GM21786 (cell line): ENCODE measurements at regions not wholly inside any gene's neighbourhood (a gene's known extent, or its start where the extent isn't known, plus 50 kb on each side); places are given as distances from the start of the nearest gene placed in this dataset.
"Not testable (repeated sequence)": the region's sequence is repeated elsewhere in the genome, so short reads cannot be mapped to it uniquely, and the experiment has no call there.

ENCODE experiments used
- ATAC-seq: cut with Tn5 transposase; IDR thresholded peaks from one replicate; pipeline ENCODE4 v1.9.1; 2021; ENCODE audit not compliant: unreplicated experiment

- no peak for ATAC-seq
These were observed 211.1 kb upstream of the STT3B start for GRCh38 chr3:31321620-31322019.

DNA sequence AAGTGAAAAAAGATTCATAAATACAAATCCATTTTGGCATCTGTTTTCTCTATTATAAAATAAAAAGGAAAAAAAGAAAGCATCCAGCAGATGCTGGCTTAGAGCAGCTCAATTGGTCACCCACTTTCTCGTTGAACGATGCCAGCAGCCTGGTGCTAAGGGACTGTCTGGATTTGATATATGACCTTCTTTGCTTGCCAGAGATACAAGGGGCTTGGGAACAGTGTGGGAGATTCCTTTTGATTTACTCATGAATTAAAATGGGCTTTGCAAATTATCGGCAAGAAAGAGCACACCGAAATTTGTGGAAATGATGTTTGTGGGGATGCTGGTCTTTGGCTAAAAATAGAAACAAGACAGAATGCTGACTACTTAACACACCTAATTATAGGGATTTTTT, 210.3 kb upstream of the STT3B start:
- ATAC-seq, result no peak

DNA sequence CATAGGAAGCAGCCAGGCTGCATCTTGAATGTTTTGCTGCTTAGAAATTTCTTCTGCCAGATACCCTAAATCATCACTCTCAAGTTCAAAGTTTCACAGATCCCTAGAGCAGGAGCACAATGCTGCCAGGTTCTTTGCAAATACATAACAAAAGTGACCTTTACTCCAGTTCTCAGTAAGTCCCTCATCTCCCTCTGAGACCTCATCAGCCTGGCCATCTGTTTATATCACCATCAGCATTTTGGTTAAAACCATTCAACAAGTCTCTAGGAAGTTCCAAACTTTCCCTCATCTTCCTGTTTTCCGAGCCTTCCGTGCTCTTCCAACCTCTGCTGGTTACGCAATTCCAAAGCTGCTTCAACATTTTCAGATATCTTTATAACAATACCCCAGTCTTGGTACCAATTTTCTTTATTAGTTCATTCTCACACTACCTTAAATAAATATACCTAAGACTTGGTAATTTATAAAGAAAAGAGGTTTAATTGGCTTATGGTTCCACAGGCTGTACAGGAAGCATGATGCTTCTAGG, 204.8 kb upstream of the STT3B start:
- not testable (repeated sequence) for ATAC-seq

GRCh38 chr3:31331278-31331677, 201.4 kb upstream of the STT3B start:
- no peak for ATAC-seq

GRCh38 chr3:31341130-31341529, 191.6 kb upstream of the STT3B start:
- no peak for ATAC-seq

- ATAC-seq, result no peak
These were observed 189.7 kb upstream of the STT3B start for GRCh38 chr3:31343075-31343474.

DNA sequence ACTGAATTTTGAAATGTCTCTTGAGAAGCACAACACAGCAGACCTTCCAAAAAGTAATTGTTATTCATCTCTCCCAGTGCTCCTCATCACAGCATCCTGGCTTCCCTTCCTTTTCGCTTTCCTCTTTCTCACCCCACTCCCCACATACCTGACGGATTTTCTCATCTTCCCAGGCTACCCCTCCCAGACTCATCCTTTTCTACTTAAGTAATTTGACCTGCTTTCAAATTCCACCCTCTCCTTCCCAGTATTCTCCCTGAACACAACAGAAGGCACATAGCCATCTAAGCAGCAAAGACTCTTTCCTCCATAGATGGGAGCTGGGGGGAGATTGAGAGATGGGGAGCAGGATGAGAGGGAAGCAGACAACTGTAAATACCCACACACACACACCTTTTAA, 187.1 kb upstream of the STT3B start:
- no peak for ATAC-seq

DNA sequence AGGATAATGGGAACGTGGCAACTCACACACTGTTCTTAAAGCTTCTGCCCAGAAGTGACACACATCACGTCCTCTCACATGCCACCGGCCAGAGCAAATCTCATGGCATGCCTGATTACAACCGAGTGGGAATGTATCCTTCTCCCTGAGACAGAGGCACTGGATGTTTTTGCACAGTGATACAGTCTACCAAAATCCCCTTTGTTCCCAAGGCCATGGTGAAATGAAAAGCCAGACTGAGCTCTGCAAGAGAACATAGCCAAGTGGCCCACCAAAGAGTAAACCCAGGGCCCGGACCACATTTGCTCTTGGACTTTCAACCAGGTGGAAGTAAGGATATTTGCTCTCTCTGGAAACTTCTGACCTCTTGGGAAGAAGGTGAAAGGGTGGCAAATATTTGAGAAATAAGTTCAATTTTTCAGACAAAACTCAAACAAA, 186.2 kb upstream of the STT3B start:
- no peak for ATAC-seq

GRCh38 chr3:31349001-31349748, 183.6 kb upstream of the STT3B start:
- no peak for ATAC-seq

GRCh38 chr3:31350307-31350706, 182.4 kb upstream of the STT3B start:
- no peak for ATAC-seq

GRCh38 chr3:31352331-31352730, 180.4 kb upstream of the STT3B start:
- ATAC-seq, result no peak

DNA sequence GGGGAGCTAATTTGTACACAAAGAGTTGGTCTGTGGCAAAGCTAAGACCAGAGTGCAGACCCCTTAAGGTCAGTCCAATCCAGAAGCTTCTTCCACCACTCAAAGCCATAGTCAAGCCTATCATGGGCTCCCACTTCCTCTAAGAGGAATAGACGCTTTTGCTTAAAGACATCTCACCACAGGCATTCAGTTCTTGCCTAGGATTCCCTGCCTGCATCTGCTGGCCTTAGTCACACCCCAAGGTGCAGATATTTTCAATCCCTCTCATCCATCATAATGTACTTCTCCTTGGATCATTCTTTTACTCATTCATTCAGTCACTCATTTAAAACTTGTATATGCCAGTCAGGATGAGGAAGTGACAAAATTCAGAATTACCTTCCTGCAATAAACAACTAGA, 179.6 kb upstream of the STT3B start:
- ATAC-seq, result no peak

- ATAC-seq, result no peak
These were observed 178.4 kb upstream of the STT3B start for GRCh38 chr3:31354373-31354772.

DNA sequence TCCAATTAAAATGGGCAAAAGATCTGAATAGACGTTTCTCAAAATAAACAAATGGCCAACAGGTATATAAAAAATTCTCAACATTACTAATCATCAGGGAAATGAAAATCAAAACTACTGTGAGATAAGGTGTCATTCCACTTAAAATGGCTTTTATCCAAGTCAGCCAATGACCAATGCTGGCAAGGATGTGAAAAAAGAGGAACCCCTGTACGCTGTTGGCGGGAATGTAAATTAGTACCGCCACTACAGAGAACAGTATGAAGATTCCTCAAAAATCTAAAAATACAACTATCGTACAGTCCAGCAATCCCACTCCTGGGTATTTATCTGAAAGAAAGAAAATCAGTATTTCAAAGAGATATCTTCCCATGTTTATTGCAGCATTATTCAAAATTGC, 176.9 kb upstream of the STT3B start:
- ATAC-seq, result no peak

DNA sequence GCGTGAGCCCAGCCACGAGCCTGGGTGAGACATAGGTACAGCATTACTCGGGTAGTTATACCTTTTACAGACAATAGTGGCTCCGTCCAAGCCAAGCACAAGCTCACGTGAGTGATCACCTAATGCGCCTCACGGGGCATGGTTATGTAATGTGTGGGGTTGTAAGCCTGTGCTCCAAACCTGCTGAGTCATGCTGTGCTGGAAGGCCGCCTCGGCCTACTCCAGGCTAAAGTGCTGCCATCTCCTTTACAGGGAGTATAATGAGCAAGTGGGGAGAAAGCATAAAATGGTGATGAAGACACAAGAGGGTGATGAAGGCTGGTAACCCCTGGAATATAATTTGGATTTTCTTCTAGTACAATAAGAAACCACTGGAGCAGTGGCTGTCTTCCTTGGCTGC, 175.8 kb upstream of the STT3B start:
- no peak for ATAC-seq

DNA sequence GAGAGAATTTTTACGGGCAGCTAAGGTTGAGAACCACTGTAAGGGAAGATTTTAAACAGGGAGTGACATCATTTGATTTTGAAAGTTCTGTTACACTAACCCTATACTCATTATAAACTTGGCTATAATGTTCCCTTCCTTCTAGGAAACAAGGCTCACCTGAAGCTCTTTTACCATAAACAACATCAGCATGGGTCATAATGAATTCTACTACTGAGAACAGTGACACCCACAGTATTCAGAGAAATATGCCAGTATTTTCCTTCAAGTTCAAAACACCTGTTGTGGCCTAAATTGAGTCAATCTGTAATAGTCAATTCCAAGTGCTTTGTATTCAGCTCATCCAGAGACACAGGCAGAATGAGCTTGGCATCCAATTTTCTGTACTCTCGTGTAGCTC, 175.3 kb upstream of the STT3B start:
- ATAC-seq, result no peak

DNA sequence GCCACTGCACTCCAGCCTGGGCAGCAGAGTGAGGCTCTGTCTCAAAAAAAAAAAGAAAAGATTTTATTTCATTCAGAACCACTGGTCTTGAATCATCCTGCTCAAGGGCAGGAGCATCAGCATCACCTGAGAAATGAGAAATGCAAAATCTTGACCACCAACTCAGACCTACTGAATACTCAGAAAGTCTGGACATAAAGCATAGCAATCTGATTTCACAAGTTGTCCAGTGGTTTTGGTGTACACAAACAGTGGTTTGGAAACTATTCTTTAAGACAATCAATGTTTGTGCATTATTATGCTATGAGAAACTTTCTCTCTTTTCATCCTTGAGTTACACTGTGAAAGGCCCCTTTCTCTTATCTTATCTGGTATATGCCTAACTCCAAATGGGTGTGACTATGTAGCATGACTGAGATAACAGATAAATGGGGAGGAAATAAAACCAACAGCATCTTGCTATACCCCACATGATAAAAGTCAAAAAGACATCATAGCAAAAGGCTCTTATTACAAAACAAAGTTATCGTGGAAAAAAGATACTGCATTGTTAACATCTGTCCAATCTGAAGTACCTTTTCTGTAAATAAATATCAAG, 174.2 kb upstream of the STT3B start:
- no peak for ATAC-seq

- ATAC-seq, result no peak
These were observed 171.1 kb upstream of the STT3B start for GRCh38 chr3:31361371-31362273.

- no peak for ATAC-seq
These were observed 168.5 kb upstream of the STT3B start for GRCh38 chr3:31364188-31364587.

DNA sequence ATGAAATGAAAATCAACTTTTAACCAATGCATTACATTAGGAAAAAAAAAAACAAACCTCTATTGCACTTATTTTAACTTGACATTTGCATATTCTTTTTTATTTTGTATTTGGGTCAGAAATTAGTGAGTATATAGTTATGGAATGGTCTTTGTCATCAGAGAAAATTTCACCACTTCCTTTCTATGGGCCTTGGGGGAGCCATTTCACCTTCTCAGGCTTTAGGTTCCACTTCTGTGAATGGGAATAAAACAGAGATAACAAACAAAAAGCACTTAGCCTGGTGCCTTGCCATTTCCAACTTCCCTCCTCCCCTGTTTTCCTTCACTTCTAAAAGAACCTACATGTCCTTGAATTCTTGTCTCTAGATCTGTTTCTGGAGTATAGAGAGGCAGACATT, 168.0 kb upstream of the STT3B start:
- ATAC-seq, result no peak

GRCh38 chr3:31367518-31367917, 165.2 kb upstream of the STT3B start:
- ATAC-seq, result no peak
